ENCODE measurements at regions not wholly inside any gene's neighbourhood (a gene's known extent, or its start where the extent isn't known, plus 50 kb on each side); places are given as distances from the start of the nearest gene placed in this dataset.
"Not testable (repeated sequence)": the region's sequence is repeated elsewhere in the genome, so short reads cannot be mapped to it uniquely, and the experiment has no call there.

DNA sequence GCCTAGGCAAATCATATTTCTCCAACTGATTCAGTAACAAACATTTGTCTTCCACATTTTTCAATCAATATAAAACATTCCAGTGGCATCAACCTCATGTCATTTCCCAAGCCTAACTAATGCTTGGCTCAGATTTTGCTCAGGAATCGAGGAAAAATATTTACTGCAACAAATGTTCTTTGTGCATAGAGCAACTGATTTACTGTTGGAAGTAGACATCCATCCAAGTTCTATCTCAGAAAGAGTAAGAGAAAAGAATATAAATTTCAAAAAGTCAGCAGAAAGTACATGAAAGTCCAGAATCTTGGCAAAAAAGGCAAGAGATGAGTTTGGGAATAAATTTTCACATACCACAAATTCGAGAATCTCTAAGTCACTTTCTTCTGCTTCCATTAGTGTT, 2245.0 kb upstream of the RAG2 start:
- ChIA-PET POLR2A (no interaction called here), CTCF (interaction anchor here (0.9 kb wide), 1 partner anchor 195 kb away, joined by 3 read pairs; no protein-coding TSS in a partner anchor)
- ATAC-seq (no peak), DNase-seq (no peak)
- Mint-ChIP-seq H3K4me3 (no peak overlapping the region), H3K4me1 (ENCODE audit: low read depth) (no peaks in the 10 kb centered on the region), H3K27me3 (no peaks in the 10 kb centered on the region), H3K36me3 (ENCODE audit: low read depth) (no peaks in the 10 kb centered on the region), H3K27ac (no peak overlapping the region), H3K9me3 (peaks cover 13% of the 10 kb centered on the region)
- no peak for TF ChIP-seq CTCF (IDR thresholded peaks at IDR 0.05)
- intact Hi-C loops (cut with micrococcal nuclease): no loop called here

DNA sequence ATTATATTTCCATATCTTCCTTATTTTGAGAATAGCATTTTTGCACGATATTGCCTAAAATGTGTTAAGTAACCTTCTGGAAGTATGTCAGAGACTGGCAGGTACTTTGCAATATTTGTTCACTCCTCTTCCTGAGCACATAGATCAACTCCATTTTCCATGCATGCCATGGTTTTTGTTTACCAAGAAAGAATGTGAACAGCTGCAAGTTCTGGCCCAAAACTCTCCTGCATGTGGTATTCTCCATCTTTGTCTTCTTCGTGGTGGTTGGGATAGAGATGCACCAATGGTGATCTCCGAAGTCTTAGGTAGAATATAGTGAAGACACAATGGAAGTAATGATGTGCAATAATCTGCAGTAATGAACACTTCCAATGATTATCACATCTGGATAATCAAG, 2241.0 kb upstream of the RAG2 start:
- POLR2A ChIA-PET: no interaction called here
- no peak overlapping the region for H3K27ac Mint-ChIP-seq
- CTCF ChIA-PET: no interaction called here
- ATAC-seq (no peak), DNase-seq (no peak)
- intact Hi-C loops (cut with micrococcal nuclease): no loop called here
- H3K4me3 Mint-ChIP-seq: no peak overlapping the region
- H3K36me3 Mint-ChIP-seq (ENCODE audit: low read depth): no peaks in the 10 kb centered on the region
- no peaks in the 10 kb centered on the region for H3K27me3 Mint-ChIP-seq
- H3K9me3 Mint-ChIP-seq: peaks cover 6% of the 10 kb centered on the region
- no peaks in the 10 kb centered on the region for H3K4me1 Mint-ChIP-seq (ENCODE audit: low read depth)
- TF ChIP-seq CTCF (IDR thresholded peaks at IDR 0.05): no peak

- H3K4me1 Mint-ChIP-seq (ENCODE audit: low read depth): no peaks in the 10 kb centered on the region
- H3K9me3 Mint-ChIP-seq: peaks cover 5% of the 10 kb centered on the region
- no peak overlapping the region for H3K4me3 Mint-ChIP-seq
- TF ChIP-seq CTCF (IDR thresholded peaks at IDR 0.05): no peak
- ChIA-PET POLR2A (no interaction called here), CTCF (no interaction called here)
- H3K36me3 Mint-ChIP-seq (ENCODE audit: low read depth): no peaks in the 10 kb centered on the region
- no peak for ATAC-seq
- DNase-seq: no peak
- H3K27me3 Mint-ChIP-seq: no peaks in the 10 kb centered on the region
- H3K27ac Mint-ChIP-seq: no peak overlapping the region
- intact Hi-C loops (cut with micrococcal nuclease): no loop called here
Observed at GRCh38 chr11:38835966-38836365, 2237.9 kb upstream of the RAG2 start.

DNA sequence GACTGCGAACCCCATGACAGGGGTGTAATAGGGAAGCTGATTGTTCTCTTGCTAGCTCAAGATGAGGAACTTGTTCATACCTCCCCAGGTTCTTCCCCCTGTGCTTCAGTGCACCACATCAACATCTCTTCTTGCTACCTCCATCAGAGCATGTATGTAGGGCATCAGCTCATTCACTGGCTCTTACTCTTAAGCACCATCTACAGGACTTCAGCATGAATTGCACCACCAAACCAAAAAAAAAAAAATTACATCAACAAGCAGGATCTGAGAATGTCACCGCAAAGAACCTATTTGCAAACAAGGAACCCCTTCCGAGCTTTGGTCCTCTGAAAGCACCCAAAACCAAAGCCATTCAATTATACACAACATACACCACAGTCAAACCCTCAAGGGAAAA, 2226.5 kb upstream of the RAG2 start:
- POLR2A ChIA-PET: no interaction called here
- CTCF ChIA-PET: no interaction called here
- DNase-seq (no peak), ATAC-seq (no peak)
- Mint-ChIP-seq H3K4me1 (ENCODE audit: low read depth) (no peaks in the 10 kb centered on the region), H3K4me3 (no peak overlapping the region), H3K27me3 (no peaks in the 10 kb centered on the region), H3K9me3 (peaks cover 29% of the 10 kb centered on the region), H3K36me3 (ENCODE audit: low read depth) (no peaks in the 10 kb centered on the region), H3K27ac (no peak overlapping the region)
- TF ChIP-seq CTCF (IDR thresholded peaks at IDR 0.05): no peak
- intact Hi-C loops (cut with micrococcal nuclease): no loop called here

DNA sequence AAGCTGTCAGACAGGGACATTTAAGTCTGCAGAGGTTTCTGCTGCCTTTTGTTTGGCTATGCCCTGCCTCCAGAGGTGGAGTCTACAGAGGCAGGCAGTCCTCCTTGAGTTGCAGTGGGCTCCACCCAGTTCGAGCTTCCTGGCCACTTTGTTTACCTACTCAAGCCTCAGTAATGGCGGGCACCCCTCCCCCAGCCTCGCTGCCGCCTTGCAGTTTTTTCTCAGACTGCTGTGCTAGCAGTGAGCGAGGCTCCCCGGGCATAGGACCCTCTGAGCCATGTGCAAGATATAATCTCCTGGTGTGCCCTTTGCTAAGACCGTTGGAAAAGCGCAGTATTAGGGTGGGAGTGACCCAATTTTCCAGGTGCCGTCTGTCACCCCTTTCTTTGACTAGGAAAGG, 2223.8 kb upstream of the RAG2 start:
- POLR2A ChIA-PET, ATAC-seq: not testable (repeated sequence)

DNA sequence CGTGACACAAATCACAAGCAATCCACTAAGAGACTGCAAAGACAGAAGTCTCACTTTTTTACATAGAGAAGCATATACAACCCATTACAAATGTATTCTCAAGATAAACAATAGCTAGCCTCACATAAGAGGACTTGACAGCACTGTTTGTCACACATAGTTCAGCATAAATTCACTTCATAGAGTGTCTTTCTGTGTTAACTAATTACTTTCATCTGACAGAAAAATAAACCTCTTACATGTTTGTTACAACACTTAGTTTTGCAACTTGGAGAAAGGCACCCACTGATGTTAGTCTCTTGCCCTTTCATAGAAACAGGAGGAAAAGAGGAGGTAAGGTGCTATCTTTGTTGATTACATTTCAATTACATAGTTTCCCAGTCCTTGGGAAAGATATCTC, 2221.9 kb upstream of the RAG2 start:
- no peak for TF ChIP-seq CTCF (IDR thresholded peaks at IDR 0.05)

More for the DNA sequence above, 2223.8 kb upstream of the RAG2 start:
- H3K27me3 Mint-ChIP-seq; H3K4me1 Mint-ChIP-seq (ENCODE audit: low read depth); intact Hi-C loops (cut with micrococcal nuclease); H3K36me3 Mint-ChIP-seq (ENCODE audit: low read depth); H3K27ac Mint-ChIP-seq; CTCF ChIA-PET; DNase-seq; H3K4me3 Mint-ChIP-seq: not testable (repeated sequence)
- H3K9me3 Mint-ChIP-seq: peaks cover 18% of the 10 kb centered on the region

More for the DNA sequence above, 2221.9 kb upstream of the RAG2 start:
- ATAC-seq (no peak), DNase-seq (no peak)
- intact Hi-C loops (cut with micrococcal nuclease): no loop called here
- Mint-ChIP-seq H3K27ac (no peak overlapping the region), H3K4me3 (no peak overlapping the region), H3K9me3 (peaks cover 9% of the 10 kb centered on the region), H3K4me1 (ENCODE audit: low read depth) (no peaks in the 10 kb centered on the region), H3K36me3 (ENCODE audit: low read depth) (no peaks in the 10 kb centered on the region), H3K27me3 (no peaks in the 10 kb centered on the region)
- ChIA-PET POLR2A (no interaction called here), CTCF (no interaction called here)

Data from activated CD8-positive, alpha-beta T cell treated with anti-CD3 and anti-CD28 coated beads for 36 hours (primary cell).